ENCODE measurements at regions not wholly inside any gene's neighbourhood (a gene's known extent, or its start where the extent isn't known, plus 50 kb on each side); places are given as distances from the start of the nearest gene placed in this dataset.
"Not testable (repeated sequence)": the region's sequence is repeated elsewhere in the genome, so short reads cannot be mapped to it uniquely, and the experiment has no call there.

DNA sequence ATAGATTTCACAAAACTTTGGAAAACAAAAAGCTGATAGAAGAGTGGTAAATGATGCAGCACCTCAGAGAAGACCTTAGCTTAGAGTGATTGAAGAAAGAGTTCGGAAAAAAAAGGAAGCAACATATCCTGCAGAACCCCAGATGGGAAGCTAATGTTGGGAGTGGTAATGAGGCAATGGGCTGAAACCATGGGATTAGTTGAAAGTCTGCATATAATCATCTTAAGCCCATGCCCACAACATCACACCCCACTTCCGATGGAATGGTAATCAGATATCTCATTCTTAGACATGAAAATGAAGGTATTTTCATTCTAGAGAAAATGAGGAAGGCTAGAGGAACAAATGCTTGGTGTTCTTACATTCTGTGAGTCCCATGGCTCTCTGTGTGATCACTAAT lies 146.3 kb upstream of the ADAMTS3 start:
- POLR2A ChIA-PET = no interaction called here
- no peaks in the 10 kb centered on the region for H3K9me3 Mint-ChIP-seq
- H3K27me3 Mint-ChIP-seq = peaks cover 7% of the 10 kb centered on the region
- DNase-seq = no peak
- H3K36me3 Mint-ChIP-seq = no peaks in the 10 kb centered on the region
- H3K4me1 Mint-ChIP-seq (ENCODE audit: low read depth) = no peaks in the 10 kb centered on the region
- CTCF ChIA-PET = no interaction called here
- no peak overlapping the region for H3K27ac Mint-ChIP-seq
- H3K4me3 Mint-ChIP-seq = no peak overlapping the region
- intact Hi-C loops (cut with micrococcal nuclease) = no loop called here

DNA sequence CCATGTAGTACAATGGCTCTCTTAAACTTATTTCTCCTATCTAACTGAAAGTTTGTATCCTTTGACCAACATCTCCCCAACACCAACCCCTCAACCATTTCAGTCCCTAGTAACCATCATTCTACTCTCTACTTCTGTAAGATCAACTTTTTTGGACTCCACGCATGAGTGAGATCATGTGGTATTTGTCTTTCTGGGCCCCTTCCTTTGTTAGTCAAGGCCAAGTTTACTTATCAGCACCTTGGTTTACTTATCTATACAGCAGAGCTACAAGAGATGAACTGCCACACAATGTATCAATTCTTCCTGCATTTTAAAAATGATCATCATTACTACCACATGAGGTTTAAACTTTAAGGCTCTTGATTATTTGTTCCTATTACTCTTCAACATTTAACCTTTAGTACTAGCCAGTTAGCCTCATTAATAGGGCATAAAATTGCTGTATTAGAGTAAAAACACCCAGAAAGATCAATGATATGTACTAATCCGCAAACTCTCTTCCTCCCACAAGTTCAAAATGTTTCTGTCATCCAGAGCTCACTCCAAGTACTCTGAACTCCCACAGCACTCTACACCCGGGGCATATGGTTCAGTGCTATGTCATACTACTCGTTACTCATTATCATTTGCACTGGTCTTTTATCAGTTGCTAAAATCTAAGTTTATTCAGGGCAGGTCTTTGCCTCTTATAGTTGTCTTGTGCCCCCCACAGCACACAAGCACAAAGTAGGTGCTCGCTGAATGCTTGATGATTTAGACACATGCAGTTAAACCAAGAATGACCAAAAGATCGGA lies 145.7 kb upstream of the ADAMTS3 start:
- ChIA-PET CTCF (no interaction called here), POLR2A (no interaction called here)
- H3K27ac Mint-ChIP-seq = no peak overlapping the region
- no peaks in the 10 kb centered on the region for H3K4me1 Mint-ChIP-seq (ENCODE audit: low read depth)
- DNase-seq = no peak
- no peaks in the 10 kb centered on the region for H3K9me3 Mint-ChIP-seq
- peaks cover 7% of the 10 kb centered on the region for H3K27me3 Mint-ChIP-seq
- intact Hi-C loops (cut with micrococcal nuclease) = no loop called here
- no peak overlapping the region for H3K4me3 Mint-ChIP-seq
- H3K36me3 Mint-ChIP-seq = no peaks in the 10 kb centered on the region

DNA sequence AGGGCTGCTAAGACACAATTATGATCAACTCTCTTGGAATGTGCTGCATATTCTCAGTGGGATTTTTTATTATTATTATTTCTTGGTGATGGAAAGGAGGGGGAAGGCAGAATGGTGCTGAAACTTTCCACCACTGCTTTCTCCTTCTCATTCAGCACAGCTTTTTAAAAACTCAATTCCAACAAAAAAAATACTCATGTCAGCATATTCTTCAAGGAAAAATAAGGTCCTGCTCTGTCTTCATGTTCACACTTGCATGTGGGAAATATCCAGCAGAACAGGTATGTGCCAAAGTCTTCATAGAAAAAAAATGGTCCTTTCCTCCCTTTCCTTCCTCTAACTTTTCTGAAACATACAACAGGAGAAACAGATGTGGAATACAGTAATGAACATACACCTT lies 144.0 kb upstream of the ADAMTS3 start:
- Mint-ChIP-seq H3K9me3 (no peaks in the 10 kb centered on the region), H3K4me3 (no peak overlapping the region), H3K4me1 (ENCODE audit: low read depth) (no peaks in the 10 kb centered on the region), H3K27me3 (peaks cover 7% of the 10 kb centered on the region), H3K36me3 (no peaks in the 10 kb centered on the region), H3K27ac (no peak overlapping the region)
- POLR2A ChIA-PET = no interaction called here
- intact Hi-C loops (cut with micrococcal nuclease) = no loop called here
- CTCF ChIA-PET = no interaction called here
- no peak for DNase-seq

GRCh38 chr4:72709475-72709874 lies 140.5 kb upstream of the ADAMTS3 start:
- DNase-seq = no peak
- no peaks in the 10 kb centered on the region for H3K36me3 Mint-ChIP-seq
- H3K27me3 Mint-ChIP-seq = peaks cover 2% of the 10 kb centered on the region
- no peak overlapping the region for H3K4me3 Mint-ChIP-seq
- intact Hi-C loops (cut with micrococcal nuclease) = loop anchor here (10.0 kb wide), 2 partner anchors 385 to 735 kb away; no protein-coding TSS in a partner anchor
- no peak overlapping the region for H3K27ac Mint-ChIP-seq
- ChIA-PET POLR2A (no interaction called here), CTCF (no interaction called here)
- H3K9me3 Mint-ChIP-seq = no peaks in the 10 kb centered on the region
- no peaks in the 10 kb centered on the region for H3K4me1 Mint-ChIP-seq (ENCODE audit: low read depth)

DNA sequence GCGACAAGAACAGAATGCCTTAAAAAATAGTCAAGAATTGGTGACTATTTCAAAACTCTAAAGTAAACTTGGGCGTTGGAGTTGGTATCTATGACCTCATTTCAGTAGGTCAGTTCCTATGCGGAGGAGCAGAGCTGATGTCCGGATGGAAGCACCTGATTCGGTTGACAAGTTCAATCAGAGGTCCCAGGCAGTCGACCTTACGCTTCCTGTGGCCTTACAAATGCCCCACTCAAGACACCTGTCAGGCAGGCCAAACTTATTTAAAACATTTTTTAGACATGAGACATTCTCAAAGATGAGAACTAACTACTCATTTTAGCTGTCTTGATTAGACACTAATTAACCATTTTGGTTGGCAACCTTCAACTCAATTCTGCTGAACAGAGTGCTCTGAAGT lies 137.7 kb upstream of the ADAMTS3 start:
- no peaks in the 10 kb centered on the region for H3K4me1 Mint-ChIP-seq (ENCODE audit: low read depth)
- no peaks in the 10 kb centered on the region for H3K27me3 Mint-ChIP-seq
- intact Hi-C loops (cut with micrococcal nuclease) = loop anchor here (10.0 kb wide), 2 partner anchors 382 to 738 kb away; no protein-coding TSS in a partner anchor
- no peak for DNase-seq
- H3K36me3 Mint-ChIP-seq = no peaks in the 10 kb centered on the region
- no peak overlapping the region for H3K27ac Mint-ChIP-seq
- no peaks in the 10 kb centered on the region for H3K9me3 Mint-ChIP-seq
- no peak overlapping the region for H3K4me3 Mint-ChIP-seq
- CTCF ChIA-PET = interaction anchor here (1.3 kb wide), 1 partner anchor 316 kb away, joined by 3 read pairs; no protein-coding TSS in a partner anchor
- POLR2A ChIA-PET = no interaction called here

DNA sequence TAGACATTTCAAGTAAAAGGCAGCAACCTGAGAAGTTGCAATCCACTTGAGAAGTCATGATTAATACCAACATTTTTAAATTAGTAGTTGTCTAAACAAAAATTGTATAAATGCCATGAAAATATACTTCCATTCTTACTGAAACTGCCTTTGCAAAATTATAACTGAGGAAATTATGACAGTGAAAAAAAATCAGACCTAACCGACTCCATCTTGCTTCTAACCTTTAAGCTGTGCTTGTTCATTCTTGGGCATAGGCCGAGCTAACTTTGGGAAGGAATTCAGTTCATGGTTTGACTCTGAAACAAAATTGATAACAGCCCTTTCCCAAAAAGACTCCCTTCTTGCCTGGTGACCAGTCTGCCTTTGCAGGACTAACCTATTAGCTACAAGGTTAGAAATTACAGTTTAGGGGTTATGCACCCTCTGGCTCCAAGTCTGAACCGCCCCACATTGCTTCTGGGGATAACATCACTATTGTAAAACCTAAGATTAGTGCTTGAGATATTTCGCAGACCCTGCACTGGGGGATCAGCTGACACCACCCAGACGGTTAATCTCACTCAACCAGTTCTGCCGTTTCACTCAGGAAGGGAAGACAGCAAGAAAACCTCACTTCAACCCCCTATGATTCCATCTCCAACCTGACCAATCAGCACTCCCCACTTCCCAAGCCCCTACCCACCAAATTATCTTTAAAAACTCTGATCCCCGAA lies 136.1 kb upstream of the ADAMTS3 start:
- H3K27ac Mint-ChIP-seq, CTCF ChIA-PET: not testable (repeated sequence)

DNA sequence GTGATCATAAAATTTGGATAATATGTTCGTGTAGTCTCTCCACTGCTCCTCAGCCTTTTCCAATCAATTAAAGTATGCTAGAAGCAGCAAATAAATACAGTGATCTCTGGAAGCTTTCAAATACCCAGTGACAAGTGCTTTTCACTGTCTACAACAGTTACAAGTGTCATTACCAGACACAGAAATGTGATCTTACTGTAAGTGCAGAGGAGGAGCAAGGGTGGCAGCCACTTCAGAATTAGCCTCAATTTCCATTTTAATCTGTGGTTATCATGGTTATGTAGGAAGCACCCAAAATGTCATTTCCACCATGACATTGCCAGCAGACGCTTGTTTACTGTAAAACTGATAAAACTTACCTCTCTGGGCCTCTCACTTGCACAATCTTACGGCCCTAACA lies 133.9 kb upstream of the ADAMTS3 start:
- no peak overlapping the region for H3K4me3 Mint-ChIP-seq
- H3K4me1 Mint-ChIP-seq (ENCODE audit: low read depth) = no peaks in the 10 kb centered on the region
- H3K27ac Mint-ChIP-seq = no peak overlapping the region
- DNase-seq = no peak
- intact Hi-C loops (cut with micrococcal nuclease) = loop anchor here (1.0 to 10.0 kb wide), 4 partner anchors 316 to 742 kb away; no protein-coding TSS in a partner anchor
- no peaks in the 10 kb centered on the region for H3K36me3 Mint-ChIP-seq
- CTCF ChIA-PET = interaction anchor here (1.2 to 1.5 kb wide), 5 partner anchors 103 to 322 kb away, joined by 3 to 7 read pairs (median 4); no protein-coding TSS in a partner anchor
- POLR2A ChIA-PET = no interaction called here
- H3K27me3 Mint-ChIP-seq = no peaks in the 10 kb centered on the region
- no peaks in the 10 kb centered on the region for H3K9me3 Mint-ChIP-seq

More for the DNA sequence above, 136.1 kb upstream of the ADAMTS3 start:
- intact Hi-C loops (cut with micrococcal nuclease) = loop anchor here (10.0 kb wide), 2 partner anchors 380 to 740 kb away; no protein-coding TSS in a partner anchor
- H3K27me3 Mint-ChIP-seq; POLR2A ChIA-PET; H3K9me3 Mint-ChIP-seq; H3K4me1 Mint-ChIP-seq (ENCODE audit: low read depth); H3K4me3 Mint-ChIP-seq; H3K36me3 Mint-ChIP-seq; DNase-seq: not testable (repeated sequence)

DNA sequence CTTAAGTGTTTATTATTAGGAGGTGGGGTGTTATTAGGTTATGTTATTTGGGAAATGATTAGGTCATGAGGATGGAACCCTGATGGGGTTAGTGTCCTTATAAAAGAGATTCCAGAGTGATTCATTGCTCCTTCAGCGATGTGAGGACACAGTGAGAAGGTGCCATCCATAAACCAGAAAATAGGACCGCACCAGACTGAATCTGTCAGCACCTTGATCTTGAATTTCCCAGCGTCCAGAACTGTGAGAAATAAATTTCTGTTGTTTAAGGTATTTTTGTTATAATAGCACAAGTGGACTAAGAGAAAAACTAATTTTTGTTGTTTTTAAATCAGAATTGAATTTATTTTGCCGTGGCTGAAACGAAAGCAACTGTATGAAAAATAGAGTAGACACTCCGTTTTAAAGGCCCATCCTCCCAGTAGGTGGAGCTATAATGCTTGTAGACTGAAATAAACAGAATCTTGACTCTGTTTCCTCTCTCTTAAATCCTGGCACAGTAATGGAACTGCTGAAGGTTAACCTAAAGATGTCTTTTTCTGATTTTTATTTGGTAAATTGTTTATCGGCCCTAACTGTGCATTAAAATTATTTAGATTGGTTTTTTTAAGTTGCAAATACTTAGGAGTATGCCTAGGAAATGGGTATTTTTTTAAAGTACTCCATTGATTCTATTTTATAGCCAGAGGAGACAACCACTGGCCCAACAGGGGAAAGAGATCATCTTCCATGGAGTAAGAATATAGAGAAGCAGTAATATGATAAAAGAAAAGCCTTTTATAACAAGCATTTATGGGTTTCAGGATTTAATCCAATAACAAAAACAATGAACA lies 133.2 kb upstream of the ADAMTS3 start:
- POLR2A ChIA-PET = no interaction called here
- Mint-ChIP-seq H3K4me1 (ENCODE audit: low read depth) (no peaks in the 10 kb centered on the region), H3K4me3 (peak overlapping the region; percentile 69), H3K27me3 (no peaks in the 10 kb centered on the region), H3K27ac (no peak overlapping the region), H3K36me3 (no peaks in the 10 kb centered on the region), H3K9me3 (no peaks in the 10 kb centered on the region)
- CTCF ChIA-PET = interaction anchor here (0.8 to 1.5 kb wide), 6 partner anchors 104 to 744 kb away, joined by 3 to 7 read pairs (median 4); no protein-coding TSS in a partner anchor
- intact Hi-C loops (cut with micrococcal nuclease) = loop anchor here (1.0 to 10.0 kb wide), 4 partner anchors 317 to 743 kb away; no protein-coding TSS in a partner anchor
- DNase-seq = no peak

DNA sequence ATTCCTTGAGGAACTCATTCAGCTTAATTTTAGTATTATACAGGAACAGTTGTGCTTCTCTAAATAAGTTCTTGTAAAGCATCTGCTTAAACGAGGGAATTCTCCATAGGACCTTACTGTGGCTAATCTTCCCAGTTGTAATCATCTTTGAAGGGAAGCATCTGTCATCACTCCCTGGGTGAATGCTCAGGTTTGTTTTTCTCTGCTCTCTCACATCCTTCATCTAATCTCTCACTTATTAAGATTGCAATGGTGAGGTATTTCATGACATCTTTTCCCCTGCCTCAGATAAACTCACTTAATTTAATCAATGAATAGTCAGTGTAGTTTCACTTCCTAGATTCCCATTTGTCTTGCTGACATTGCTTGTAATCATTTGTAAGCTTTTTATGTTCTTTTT lies 121.8 kb upstream of the ADAMTS3 start:
- H3K27ac Mint-ChIP-seq = no peak overlapping the region
- H3K36me3 Mint-ChIP-seq = no peaks in the 10 kb centered on the region
- no peak for DNase-seq
- ChIA-PET POLR2A (no interaction called here), CTCF (no interaction called here)
- H3K27me3 Mint-ChIP-seq = peaks cover 2% of the 10 kb centered on the region
- H3K9me3 Mint-ChIP-seq = no peaks in the 10 kb centered on the region
- no peaks in the 10 kb centered on the region for H3K4me1 Mint-ChIP-seq (ENCODE audit: low read depth)
- intact Hi-C loops (cut with micrococcal nuclease) = no loop called here
- H3K4me3 Mint-ChIP-seq = no peak overlapping the region

GRCh38 chr4:72689923-72690322 lies 120.9 kb upstream of the ADAMTS3 start:
- H3K36me3 Mint-ChIP-seq = no peaks in the 10 kb centered on the region
- intact Hi-C loops (cut with micrococcal nuclease) = no loop called here
- no peak overlapping the region for H3K27ac Mint-ChIP-seq
- no peak for DNase-seq
- POLR2A ChIA-PET = no interaction called here
- no peaks in the 10 kb centered on the region for H3K27me3 Mint-ChIP-seq
- H3K9me3 Mint-ChIP-seq = no peaks in the 10 kb centered on the region
- CTCF ChIA-PET = no interaction called here
- H3K4me1 Mint-ChIP-seq (ENCODE audit: low read depth) = no peaks in the 10 kb centered on the region
- H3K4me3 Mint-ChIP-seq = no peak overlapping the region

- intact Hi-C loops (cut with micrococcal nuclease); H3K4me3 Mint-ChIP-seq; H3K27me3 Mint-ChIP-seq: not testable (repeated sequence)
These were observed 117.4 kb upstream of the ADAMTS3 start for GRCh38 chr4:72686390-72686789.

DNA sequence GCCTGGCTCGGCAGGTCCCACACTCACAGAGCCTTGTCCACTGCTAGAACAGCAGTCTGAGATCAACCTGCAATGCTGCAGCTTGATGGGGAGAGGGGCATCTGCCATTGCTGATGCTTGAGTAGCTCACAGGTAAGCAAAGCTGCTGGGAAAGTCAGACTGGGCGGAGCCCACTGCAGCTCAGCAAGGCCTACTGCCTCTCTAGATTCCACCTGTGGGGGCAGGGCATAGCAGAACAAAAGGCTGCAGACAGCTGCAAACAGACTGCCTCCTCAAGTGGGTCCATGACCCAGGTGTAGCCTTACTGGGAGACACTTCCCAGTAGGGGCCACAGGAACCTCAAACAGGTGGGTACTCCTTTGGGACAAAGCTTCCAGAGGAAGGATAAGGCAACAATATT lies 110.6 kb upstream of the ADAMTS3 start:
- Mint-ChIP-seq H3K4me3 (no peak overlapping the region), H3K27ac (no peak overlapping the region), H3K36me3 (no peaks in the 10 kb centered on the region), H3K4me1 (ENCODE audit: low read depth) (no peaks in the 10 kb centered on the region), H3K9me3 (no peaks in the 10 kb centered on the region), H3K27me3 (peaks cover 16% of the 10 kb centered on the region)
- POLR2A ChIA-PET = no interaction called here
- DNase-seq = no peak
- CTCF ChIA-PET = no interaction called here
- intact Hi-C loops (cut with micrococcal nuclease) = no loop called here

More at GRCh38 chr4:72686390-72686789, 117.4 kb upstream of the ADAMTS3 start:
- H3K4me1 Mint-ChIP-seq (ENCODE audit: low read depth); H3K27ac Mint-ChIP-seq; H3K36me3 Mint-ChIP-seq; DNase-seq; POLR2A ChIA-PET; H3K9me3 Mint-ChIP-seq: not testable (repeated sequence)
- CTCF ChIA-PET = interaction anchor here (0.7 kb wide), 1 partner anchor 11 kb away, joined by 3 read pairs; no protein-coding TSS in a partner anchor

Data from activated CD4-positive, alpha-beta memory T cell treated with anti-CD3 and anti-CD28 coated beads for 36 hours (primary cell).